Skeletal muscle tissue (tissue), 3 donors: ENCODE measurements at regions not wholly inside any gene's neighbourhood (a gene's known extent, or its start where the extent isn't known, plus 50 kb on each side); places are given as distances from the start of the nearest gene placed in this dataset.
A peak's percentile ranks its signal among the peaks of the same experiment; 100 is the strongest.

ENCODE experiments used
- H3K27ac ChIP-seq: one replicate; pipeline ENCODE4 v1.7.0; 2013; ENCODE audit warnings: mild to moderate bottlenecking, low read depth, low read length, inconsistent platforms
- H3K27me3 ChIP-seq, 3 donors: one replicate each; pipeline ENCODE4 v1.7.0; 2013; ENCODE audit warnings: low read length in 3 of 3; ENCODE audit not compliant: control insufficient read depth in 3 of 3, insufficient read depth in 3 of 3
- H3K36me3 ChIP-seq, 3 donors: one replicate each; pipeline ENCODE4 v1.7.0; 2013; ENCODE audit warnings: low read length in 3 of 3; ENCODE audit not compliant: control insufficient read depth in 3 of 3, insufficient read depth in 3 of 3
- H3K4me1 ChIP-seq, 3 donors: one replicate each; pipeline ENCODE4 v1.7.0; 2013; ENCODE audit warnings: low read length in 3 of 3, mild to moderate bottlenecking in 3 of 3; ENCODE audit not compliant: control insufficient read depth in 3 of 3, insufficient read depth in 3 of 3
- H3K4me3 ChIP-seq, 3 donors: one replicate each; pipeline ENCODE4 v1.7.0; 2013; ENCODE audit warnings: low read length in 3 of 3
- H3K9ac ChIP-seq, 3 donors: one replicate each; pipeline ENCODE4 v1.7.0; 2013; ENCODE audit warnings: low read length in 3 of 3, mild to moderate bottlenecking in 3 of 3, moderate library complexity in 2 of 3, low read depth in 1 of 3
- H3K9me3 ChIP-seq, 3 donors: one replicate each; pipeline ENCODE4 v1.7.0; 2013; ENCODE audit warnings: low read length in 3 of 3; ENCODE audit not compliant: control insufficient read depth in 3 of 3
- donor health status: Osteomylitis.

- H3K9ac ChIP-seq, result no peak overlapping the region
- H3K27me3 ChIP-seq, result no peaks in the 10 kb centered on the region
- H3K4me1 ChIP-seq, result peaks cover 0 to 4% (median 3%) of the 10 kb centered on the region in 3 donors
- no peak overlapping the region for H3K4me3 ChIP-seq
- H3K36me3 ChIP-seq, result no peaks in the 10 kb centered on the region
- no peak overlapping the region for H3K27ac ChIP-seq
- no peaks in the 10 kb centered on the region for H3K9me3 ChIP-seq
These were observed 537.3 kb upstream of the TGFBR2 start for GRCh38 chr3:30069056-30069455.

DNA sequence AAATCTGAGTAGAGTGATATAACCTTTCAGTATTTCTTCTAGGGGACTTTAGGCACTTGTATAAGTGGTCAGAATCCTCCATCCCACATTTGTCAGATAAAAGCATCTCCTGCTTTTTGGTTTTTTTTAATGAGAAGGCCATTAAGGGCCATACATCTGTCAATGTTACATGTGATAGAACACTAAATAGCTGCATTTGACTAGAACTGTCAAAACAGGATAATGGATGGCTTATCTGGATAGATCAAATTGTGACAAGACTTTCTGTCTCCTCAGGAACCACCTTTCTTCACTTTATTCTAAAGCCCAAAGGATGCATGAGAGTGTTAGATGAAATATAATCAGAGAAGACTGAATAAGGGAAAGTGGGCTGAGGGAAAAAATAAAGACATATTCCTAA, 533.4 kb upstream of the TGFBR2 start:
- Histone ChIP-seq H3K4me3 (no peak overlapping the region), H3K36me3 (no peaks in the 10 kb centered on the region), H3K27me3 (no peaks in the 10 kb centered on the region), H3K9me3 (peaks cover 0 to 3% (median 0%) of the 10 kb centered on the region in 3 donors), H3K4me1 (peaks cover 0 to 8% (median 3%) of the 10 kb centered on the region in 3 donors), H3K27ac (no peak overlapping the region), H3K9ac (no peak overlapping the region)

DNA sequence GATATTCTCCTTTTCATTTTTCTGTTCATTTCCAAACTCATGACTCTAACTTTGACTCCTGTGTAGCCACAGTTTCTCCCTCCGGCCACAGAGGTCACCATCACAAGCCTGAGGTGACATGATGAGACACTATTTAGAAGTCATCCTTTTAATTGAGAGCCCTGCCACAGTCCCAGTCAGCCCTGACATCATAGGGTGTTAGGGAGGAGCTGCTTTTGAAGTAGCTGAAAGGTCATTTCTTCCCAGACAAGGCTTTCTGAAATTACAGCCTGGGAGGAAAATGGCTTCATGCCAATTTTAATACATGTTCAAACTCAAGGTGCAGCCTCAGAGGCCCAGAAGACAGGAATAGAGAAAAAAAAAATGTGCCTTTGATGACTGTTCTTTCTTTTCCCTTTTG, 532.8 kb upstream of the TGFBR2 start:
- no peaks in the 10 kb centered on the region for H3K27me3 ChIP-seq
- no peaks in the 10 kb centered on the region for H3K36me3 ChIP-seq

DNA sequence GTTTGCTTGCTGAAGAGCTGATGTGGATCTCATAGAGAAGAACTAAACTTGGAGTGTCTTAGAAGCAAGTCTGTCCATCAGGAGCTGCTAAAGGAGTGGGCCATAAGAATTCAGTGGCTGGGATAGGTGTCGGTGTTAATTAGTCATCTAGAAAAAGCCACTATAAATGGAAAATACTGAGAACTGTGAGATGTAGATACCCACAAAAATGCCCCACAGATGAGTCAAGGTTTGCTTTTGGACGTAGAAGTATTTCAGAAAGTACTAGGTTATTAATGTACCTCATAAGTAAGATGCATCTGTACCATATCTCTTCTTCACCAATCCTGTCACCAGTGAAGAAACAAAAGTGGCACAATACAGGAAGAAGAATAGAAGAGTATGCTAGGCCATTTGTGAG, 530.9 kb upstream of the TGFBR2 start:
- H3K27me3 ChIP-seq, result no peaks in the 10 kb centered on the region
- H3K4me3 ChIP-seq, result no peak overlapping the region
- H3K36me3 ChIP-seq, result no peaks in the 10 kb centered on the region
- peaks cover 5 to 13% (median 9%) of the 10 kb centered on the region in 3 donors for H3K4me1 ChIP-seq
- H3K27ac ChIP-seq, result no peak overlapping the region
- H3K9me3 ChIP-seq, result peaks cover 0 to 3% (median 0%) of the 10 kb centered on the region in 3 donors
- H3K9ac ChIP-seq, result no peak overlapping the region

More for the DNA sequence above, 532.8 kb upstream of the TGFBR2 start:
- no peak overlapping the region for H3K27ac ChIP-seq
- no peak overlapping the region for H3K9ac ChIP-seq
- no peak overlapping the region for H3K4me3 ChIP-seq
- H3K4me1 ChIP-seq, result peaks cover under 1 to 9% (median 3%) of the 10 kb centered on the region in 3 donors
- peaks cover 0 to 3% (median 0%) of the 10 kb centered on the region in 3 donors for H3K9me3 ChIP-seq

DNA sequence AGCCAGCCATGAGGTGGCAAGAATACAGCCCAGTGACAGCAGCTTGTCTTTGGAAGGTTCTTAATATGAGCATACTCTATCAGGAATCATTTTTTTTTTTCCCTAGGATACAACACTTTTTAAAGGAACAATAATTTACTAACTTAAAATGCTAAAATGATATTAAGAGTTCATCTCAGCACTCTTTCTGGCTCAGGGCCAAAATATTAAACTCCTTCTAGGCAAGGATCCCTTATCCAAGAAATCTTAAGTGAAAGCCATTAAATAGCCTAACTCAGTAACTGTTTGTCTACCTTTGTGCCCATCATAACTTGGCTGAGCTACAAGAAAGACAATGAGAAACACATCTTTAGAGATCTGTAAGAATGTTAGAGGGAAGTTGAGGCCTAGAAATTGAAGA, 529.5 kb upstream of the TGFBR2 start:
- Histone ChIP-seq H3K27me3 (no peaks in the 10 kb centered on the region), H3K4me1 (peaks cover 5 to 13% (median 9%) of the 10 kb centered on the region in 3 donors), H3K27ac (no peak overlapping the region), H3K9ac (no peak overlapping the region), H3K4me3 (no peak overlapping the region), H3K36me3 (no peaks in the 10 kb centered on the region), H3K9me3 (peaks cover 0 to 3% (median 0%) of the 10 kb centered on the region in 3 donors)

GRCh38 chr3:30077746-30078145, 528.7 kb upstream of the TGFBR2 start:
- Histone ChIP-seq H3K36me3 (no peaks in the 10 kb centered on the region), H3K27ac (no peak overlapping the region), H3K9me3 (peaks cover 0 to 3% (median 0%) of the 10 kb centered on the region in 3 donors), H3K9ac (no peak overlapping the region), H3K27me3 (no peaks in the 10 kb centered on the region), H3K4me3 (no peak overlapping the region), H3K4me1 (peaks cover 5 to 16% (median 9%) of the 10 kb centered on the region in 3 donors)

GRCh38 chr3:30078736-30079135, 527.7 kb upstream of the TGFBR2 start:
- peak overlapping the region in 1 of 3 donors; percentile 14 for H3K9ac ChIP-seq
- no peak overlapping the region for H3K27ac ChIP-seq

DNA sequence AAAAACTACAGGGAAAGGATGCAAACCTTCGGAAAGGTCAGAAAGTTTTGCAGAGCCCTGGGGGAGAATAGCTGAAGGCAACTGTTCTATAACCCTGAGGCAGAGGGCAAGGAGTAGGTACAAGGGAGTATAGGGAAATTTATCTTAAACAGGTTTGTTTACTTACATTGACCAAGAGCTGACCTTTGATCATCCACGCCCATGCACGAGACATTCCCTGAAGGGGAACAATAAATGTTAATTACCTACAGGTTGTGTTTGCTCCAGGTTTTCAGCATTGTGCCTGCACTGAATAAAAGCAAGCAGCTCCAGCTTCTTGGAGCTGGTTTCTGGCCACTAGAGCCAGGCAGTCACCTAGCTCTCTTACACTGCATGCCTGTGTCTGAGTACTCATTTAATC, 524.5 kb upstream of the TGFBR2 start:
- Histone ChIP-seq H3K4me1 (peaks cover 5 to 12% (median 6%) of the 10 kb centered on the region in 3 donors), H3K4me3 (no peak overlapping the region), H3K36me3 (no peaks in the 10 kb centered on the region), H3K27me3 (no peaks in the 10 kb centered on the region), H3K9me3 (no peaks in the 10 kb centered on the region), H3K27ac (no peak overlapping the region), H3K9ac (no peak overlapping the region)

More at GRCh38 chr3:30078736-30079135, 527.7 kb upstream of the TGFBR2 start:
- Histone ChIP-seq H3K36me3 (no peaks in the 10 kb centered on the region), H3K27me3 (no peaks in the 10 kb centered on the region), H3K4me3 (peak overlapping the region in 2 of 3 donors; percentile 11 to 36), H3K4me1 (peaks cover 5 to 12% (median 7%) of the 10 kb centered on the region in 3 donors), H3K9me3 (peaks cover 0 to 3% (median 0%) of the 10 kb centered on the region in 3 donors)

DNA sequence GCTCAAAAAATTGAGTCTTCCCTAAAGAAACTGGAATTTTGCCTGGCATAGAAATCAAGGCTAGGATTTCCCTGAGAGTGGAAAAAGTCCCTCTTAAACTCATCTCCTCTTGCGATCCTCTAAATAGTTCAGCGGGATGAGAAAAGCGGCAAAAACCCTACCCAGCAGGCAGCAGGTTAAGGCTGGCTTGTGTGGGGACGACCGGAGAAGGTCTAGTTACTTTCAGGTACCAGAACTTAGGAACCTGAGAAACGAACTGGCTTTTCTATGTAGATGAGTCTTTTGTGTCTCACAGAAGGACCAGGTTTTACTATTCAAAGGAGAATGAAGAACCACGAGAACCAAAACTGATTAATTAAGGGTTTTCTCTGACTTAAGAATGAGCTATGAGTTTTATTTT, 523.7 kb upstream of the TGFBR2 start:
- Histone ChIP-seq H3K4me3 (no peak overlapping the region), H3K4me1 (peaks cover 5 to 8% (median 6%) of the 10 kb centered on the region in 3 donors), H3K9me3 (no peaks in the 10 kb centered on the region), H3K36me3 (no peaks in the 10 kb centered on the region), H3K27me3 (no peaks in the 10 kb centered on the region), H3K27ac (no peak overlapping the region), H3K9ac (no peak overlapping the region)

- no peaks in the 10 kb centered on the region for H3K27me3 ChIP-seq
- H3K36me3 ChIP-seq, result no peaks in the 10 kb centered on the region
- H3K9ac ChIP-seq, result no peak overlapping the region
- H3K4me1 ChIP-seq, result peaks cover 5 to 8% (median 6%) of the 10 kb centered on the region in 3 donors
- H3K27ac ChIP-seq, result no peak overlapping the region
- H3K4me3 ChIP-seq, result no peak overlapping the region
- no peaks in the 10 kb centered on the region for H3K9me3 ChIP-seq
These were observed 523.1 kb upstream of the TGFBR2 start for GRCh38 chr3:30083315-30083714.
